ENCODE measurements at regions not wholly inside any gene's neighbourhood (a gene's known extent, or its start where the extent isn't known, plus 50 kb on each side); places are given as distances from the start of the nearest gene placed in this dataset.
"Not testable (repeated sequence)": the region's sequence is repeated elsewhere in the genome, so short reads cannot be mapped to it uniquely, and the experiment has no call there.

- DNase-seq, result no peak
Observed at GRCh38 chr4:184907810-184908209, 82.0 kb upstream of the ACSL1 start.

GRCh38 chr4:184911310-184911709 lies 85.5 kb upstream of the ACSL1 start:
- DNase-seq, result no peak

- DNase-seq, result no peak
Observed at GRCh38 chr4:184913356-184914143, 87.8 kb upstream of the ACSL1 start.

GRCh38 chr4:184918799-184919198 lies 93.0 kb upstream of the ACSL1 start:
- not testable (repeated sequence) for DNase-seq

- DNase-seq, result no peak
Observed at GRCh38 chr4:184921456-184921855, 95.7 kb upstream of the ACSL1 start.

- DNase-seq, result no peak
Observed at GRCh38 chr4:184922301-184922700, 96.0 kb upstream of the HELT start.

- no peak for DNase-seq
Observed at GRCh38 chr4:184924516-184924915, 93.8 kb upstream of the HELT start.

GRCh38 chr4:184929476-184929875 lies 88.8 kb upstream of the HELT start:
- no peak for DNase-seq

- DNase-seq, result no peak
Observed at GRCh38 chr4:184930026-184930425, 88.3 kb upstream of the HELT start.

GRCh38 chr4:184932343-184932742 lies 85.9 kb upstream of the HELT start:
- DNase-seq, result no peak

- no peak for DNase-seq
Observed at GRCh38 chr4:184933311-184933710, 85.0 kb upstream of the HELT start.

- no peak for DNase-seq
Observed at GRCh38 chr4:184934184-184934583, 84.1 kb upstream of the HELT start.

- no peak for DNase-seq
Observed at GRCh38 chr4:184934961-184935360, 83.3 kb upstream of the HELT start.

- no peak for DNase-seq
Observed at GRCh38 chr4:184936071-184936470, 82.2 kb upstream of the HELT start.

GRCh38 chr4:184937030-184937710 lies 81.1 kb upstream of the HELT start:
- no peak for DNase-seq

- no peak for DNase-seq
Observed at GRCh38 chr4:184937745-184938144, 80.5 kb upstream of the HELT start.

GRCh38 chr4:184938871-184939270 lies 79.4 kb upstream of the HELT start:
- DNase-seq, result no peak

- DNase-seq, result no peak
Observed at GRCh38 chr4:184939978-184940377, 78.3 kb upstream of the HELT start.

GRCh38 chr4:184940500-184940899 lies 77.8 kb upstream of the HELT start:
- DNase-seq, result no peak

- DNase-seq, result no peak
Observed at GRCh38 chr4:184941671-184942418, 76.4 kb upstream of the HELT start.

- no peak for DNase-seq
Observed at GRCh38 chr4:184942444-184943425, 75.6 kb upstream of the HELT start.

GRCh38 chr4:184949020-184949419 lies 69.3 kb upstream of the HELT start:
- no peak for DNase-seq

Measured in inflammatory macrophage (primary cell).